Caco-2 (cell line): ENCODE measurements at regions not wholly inside any gene's neighbourhood (a gene's known extent, or its start where the extent isn't known, plus 50 kb on each side); places are given as distances from the start of the nearest gene placed in this dataset.
"Not testable (repeated sequence)": the region's sequence is repeated elsewhere in the genome, so short reads cannot be mapped to it uniquely, and the experiment has no call there.

Experiments
- BruUV-seq: library from RNA; stranded (reverse); fragments of 400-500 nt; replicated peaks from 2 replicates; lab custom pipeline; 2021; lab: Mats Ljungman, UMichigan
- CTCF ChIA-PET: fragments of 300-600 bp; sonication (Branson Sonifier 250); formaldehyde crosslinking; loops from one replicate; lab custom pipeline; 2022; ENCODE audit warnings: antibody characterized with exemption; lab: Charles Lee
- POLR2A ChIA-PET: fragments of 300-600 bp; sonication (Branson Sonifier 250); formaldehyde crosslinking; loops from one replicate; lab custom pipeline; 2022; ENCODE audit warnings: antibody characterized with exemption; lab: Charles Lee
- DNase-seq, 2 experiments: peaks; one replicate each; pipeline versions ENCODE4 v3.0.0 to v3.0.0-alpha.2; 2020 to 2022
- H3K27me3 ChIP-seq: replicated peaks from 2 replicates; pipeline ENCODE4 v1.6.0; 2011; ENCODE audit warnings: low read length; ENCODE audit not compliant: control insufficient read depth, insufficient read depth
- H3K36me3 ChIP-seq: 2 replicates; pipeline ENCODE4 v1.5.1; 2011; ENCODE audit warnings: low read length; ENCODE audit not compliant: control insufficient read depth, insufficient read depth
- H3K4me1 ChIP-seq: fragments of 250-450 bp; sonication (Bioruptor Pico); 2 replicates; pipeline ENCODE4 v1.5.1; 2020; ENCODE audit warnings: mild to moderate bottlenecking
- H3K4me3 ChIP-seq: 2 replicates; pipeline ENCODE4 v1.5.1; 2011; ENCODE audit warnings: low read depth, mild to moderate bottlenecking, control low read depth, low read length
- H3K9me3 ChIP-seq: fragments of 250-450 bp; sonication (Bioruptor Pico); 2 replicates; pipeline ENCODE4 v1.5.1; 2020; ENCODE audit warnings: mild to moderate bottlenecking, moderate library complexity
- H3K27ac Mint-ChIP-seq: one replicate; pipeline ENCODE4 v1.8.0; 2022; ENCODE audit warnings: mixed read lengths; ENCODE audit not compliant: unreplicated experiment
- H3K27me3 Mint-ChIP-seq: one replicate; pipeline ENCODE4 v1.8.0; 2022; ENCODE audit warnings: mixed read lengths; ENCODE audit not compliant: insufficient read depth, unreplicated experiment
- H3K36me3 Mint-ChIP-seq: one replicate; pipeline ENCODE4 v1.8.0; 2022; ENCODE audit warnings: mild to moderate bottlenecking, mixed read lengths; ENCODE audit not compliant: insufficient read depth, unreplicated experiment
- H3K4me1 Mint-ChIP-seq: one replicate; pipeline ENCODE4 v1.8.0; 2022; ENCODE audit warnings: low read depth, mixed read lengths; ENCODE audit not compliant: unreplicated experiment
- H3K4me3 Mint-ChIP-seq: one replicate; pipeline ENCODE4 v1.8.0; 2022; ENCODE audit warnings: mild to moderate bottlenecking, moderate library complexity, mixed read lengths; ENCODE audit not compliant: unreplicated experiment
- H3K9me3 Mint-ChIP-seq: one replicate; pipeline ENCODE4 v1.8.0; 2022; ENCODE audit warnings: mixed read lengths; ENCODE audit not compliant: unreplicated experiment
- intact Hi-C: fragments of 100-400 bp; cut with micrococcal nuclease; formaldehyde crosslinking; loops from one replicate; pipeline ENCODE4 v1.10.0; 2022; ENCODE audit not compliant: unreplicated experiment
- TF ChIP-seq, protein P1 (sequence below), 2 experiments: fragments of 200-600 bp in 1 of 2; IDR thresholded peaks; 1 replicate in 1 of 2; 2 replicates in 1 of 2; pipeline versions ENCODE4 v1.5.1 to v1.8.0; 2011 to 2022; ENCODE audit warnings: antibody characterized with exemption in 1 of 2, control low read depth in 1 of 2, inconsistent platforms in 1 of 2, low read depth in 1 of 2, low read length in 1 of 2, mild to moderate bottlenecking in 1 of 2, moderate library complexity in 1 of 2; ENCODE audit not compliant: insufficient read depth in 1 of 2, severe bottlenecking in 1 of 2, unreplicated experiment in 1 of 2

DNA sequence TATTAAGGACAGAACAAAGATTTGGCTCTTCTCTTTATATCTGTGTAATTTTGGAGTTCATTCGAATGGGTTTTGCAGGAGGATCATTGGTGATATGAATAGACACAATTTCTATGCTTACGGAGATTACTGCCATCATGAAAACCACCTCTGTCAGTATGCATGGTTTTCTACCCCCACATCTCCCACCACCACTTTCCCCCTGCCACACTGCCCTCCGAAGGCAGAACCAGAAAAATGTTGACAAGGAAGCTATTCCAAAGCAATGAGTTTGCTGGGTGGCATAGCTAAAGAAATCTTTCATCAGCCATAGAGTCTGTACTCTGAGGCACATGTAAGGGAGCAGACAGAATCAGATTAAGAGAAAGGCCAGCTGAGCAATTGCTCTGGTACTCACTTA, 567.3 kb upstream of the ACTRT1 start:
- no peaks in the 10 kb centered on the region for H3K36me3 Mint-ChIP-seq
- TF ChIP-seq, protein P1, sequence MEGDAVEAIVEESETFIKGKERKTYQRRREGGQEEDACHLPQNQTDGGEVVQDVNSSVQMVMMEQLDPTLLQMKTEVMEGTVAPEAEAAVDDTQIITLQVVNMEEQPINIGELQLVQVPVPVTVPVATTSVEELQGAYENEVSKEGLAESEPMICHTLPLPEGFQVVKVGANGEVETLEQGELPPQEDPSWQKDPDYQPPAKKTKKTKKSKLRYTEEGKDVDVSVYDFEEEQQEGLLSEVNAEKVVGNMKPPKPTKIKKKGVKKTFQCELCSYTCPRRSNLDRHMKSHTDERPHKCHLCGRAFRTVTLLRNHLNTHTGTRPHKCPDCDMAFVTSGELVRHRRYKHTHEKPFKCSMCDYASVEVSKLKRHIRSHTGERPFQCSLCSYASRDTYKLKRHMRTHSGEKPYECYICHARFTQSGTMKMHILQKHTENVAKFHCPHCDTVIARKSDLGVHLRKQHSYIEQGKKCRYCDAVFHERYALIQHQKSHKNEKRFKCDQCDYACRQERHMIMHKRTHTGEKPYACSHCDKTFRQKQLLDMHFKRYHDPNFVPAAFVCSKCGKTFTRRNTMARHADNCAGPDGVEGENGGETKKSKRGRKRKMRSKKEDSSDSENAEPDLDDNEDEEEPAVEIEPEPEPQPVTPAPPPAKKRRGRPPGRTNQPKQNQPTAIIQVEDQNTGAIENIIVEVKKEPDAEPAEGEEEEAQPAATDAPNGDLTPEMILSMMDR (IDR thresholded peaks at IDR 0.05; ENCODE audit: insufficient read depth in 1 of 2, low read depth in 1 of 2, low read length in 1 of 2, severe bottlenecking in 1 of 2, unreplicated experiment in 1 of 2): no peak
- intact Hi-C loops: no loop called here
- H3K27ac Mint-ChIP-seq: no peak overlapping the region
- Histone ChIP-seq H3K4me1 (no peaks in the 10 kb centered on the region), H3K4me3 (no peak overlapping the region), H3K36me3 (no peaks in the 10 kb centered on the region), H3K27me3 (no peaks in the 10 kb centered on the region), H3K9me3 (no peaks in the 10 kb centered on the region)
- ChIA-PET POLR2A (no interaction called here), CTCF (no interaction called here)
- no peaks in the 10 kb centered on the region for H3K4me1 Mint-ChIP-seq
- H3K9me3 Mint-ChIP-seq: no peaks in the 10 kb centered on the region
- no TSS peak for BruUV-seq
- H3K27me3 Mint-ChIP-seq: no peaks in the 10 kb centered on the region
- no peak for DNase-seq
- no peak overlapping the region for H3K4me3 Mint-ChIP-seq

DNA sequence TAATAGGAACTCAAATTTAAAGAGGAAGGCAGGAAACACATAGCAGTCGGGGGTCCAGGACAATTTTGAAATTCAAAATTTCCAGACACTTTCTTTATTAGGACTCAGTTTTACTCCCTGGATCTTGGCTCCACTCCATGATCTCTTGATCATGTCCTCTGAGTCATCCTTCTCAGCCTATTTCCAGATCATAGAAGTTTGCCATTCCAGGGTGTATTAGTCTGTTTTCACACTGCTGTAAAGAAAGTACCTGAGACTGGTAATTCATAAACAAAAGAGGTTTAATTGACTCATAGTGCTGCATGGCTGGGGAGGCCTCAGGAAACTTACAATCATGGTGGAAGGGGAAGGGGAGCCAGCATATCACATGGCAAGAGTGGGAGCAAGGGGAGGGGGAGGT, 564.7 kb upstream of the ACTRT1 start:
- H3K36me3 Mint-ChIP-seq: no peaks in the 10 kb centered on the region
- H3K27ac Mint-ChIP-seq: no peak overlapping the region
- TF ChIP-seq, protein P1 (IDR thresholded peaks at IDR 0.05; ENCODE audit: insufficient read depth in 1 of 2, low read depth in 1 of 2, low read length in 1 of 2, severe bottlenecking in 1 of 2, unreplicated experiment in 1 of 2): no peak
- no peaks in the 10 kb centered on the region for H3K27me3 Mint-ChIP-seq
- DNase-seq: no peak
- CTCF ChIA-PET: no interaction called here
- POLR2A ChIA-PET: no interaction called here
- H3K4me1 Mint-ChIP-seq: no peaks in the 10 kb centered on the region
- no TSS peak for BruUV-seq
- Histone ChIP-seq H3K4me3 (no peak overlapping the region), H3K4me1 (no peaks in the 10 kb centered on the region), H3K36me3 (no peaks in the 10 kb centered on the region), H3K27me3 (no peaks in the 10 kb centered on the region), H3K9me3 (no peaks in the 10 kb centered on the region)
- intact Hi-C loops: no loop called here
- no peak overlapping the region for H3K4me3 Mint-ChIP-seq
- no peaks in the 10 kb centered on the region for H3K9me3 Mint-ChIP-seq

DNA sequence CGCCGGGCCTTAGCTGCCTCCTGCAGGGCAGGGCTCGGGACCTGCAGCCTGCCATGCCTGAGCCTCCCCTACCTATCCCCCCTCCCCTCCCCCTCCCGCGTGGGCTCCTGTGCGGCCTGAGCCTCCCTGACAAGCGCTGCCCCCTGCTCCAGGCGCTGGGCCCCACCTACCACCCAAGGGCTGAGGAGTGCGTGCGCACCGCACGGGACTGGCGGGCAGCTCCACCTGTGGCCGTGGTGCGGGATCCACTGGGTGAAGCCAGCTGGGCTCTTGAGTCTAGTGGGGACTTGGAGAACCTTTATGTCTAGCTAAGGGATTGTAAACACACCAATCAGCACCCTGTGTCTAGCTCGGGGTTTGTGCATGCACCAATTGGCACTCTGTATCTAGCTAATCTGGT, 554.6 kb upstream of the ACTRT1 start:
- DNase-seq, H3K9me3 Mint-ChIP-seq, BruUV-seq, CTCF ChIA-PET, H3K4me1 ChIP-seq, H3K4me3 Mint-ChIP-seq, H3K36me3 Mint-ChIP-seq, H3K27ac Mint-ChIP-seq, H3K4me1 Mint-ChIP-seq, H3K27me3 ChIP-seq, H3K36me3 ChIP-seq, intact Hi-C loops, H3K9me3 ChIP-seq, H3K4me3 ChIP-seq, H3K27me3 Mint-ChIP-seq, POLR2A ChIA-PET: not testable (repeated sequence)

DNA sequence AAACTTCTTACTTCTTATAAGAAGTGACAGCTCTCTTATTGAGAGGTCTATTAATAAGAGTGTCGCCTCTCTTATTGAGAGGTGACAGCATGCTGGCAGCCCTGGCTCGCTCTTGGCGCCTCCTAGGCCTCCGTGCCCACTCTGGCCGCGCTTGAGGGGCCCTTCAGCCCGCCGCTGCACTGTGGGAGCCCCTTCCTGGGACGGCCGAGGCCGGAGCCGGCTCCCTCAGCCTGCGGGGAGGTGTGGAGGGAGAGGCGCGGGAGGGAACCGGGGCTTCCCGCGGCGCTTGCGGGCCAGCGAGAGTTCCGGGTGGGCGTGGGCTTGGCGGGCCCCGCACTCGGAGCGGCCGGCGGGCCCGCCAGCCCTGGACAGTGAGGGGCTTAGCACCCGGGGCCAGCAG, 554.2 kb upstream of the ACTRT1 start:
- intact Hi-C loops, H3K27me3 Mint-ChIP-seq, H3K9me3 Mint-ChIP-seq, H3K4me1 Mint-ChIP-seq, H3K4me3 ChIP-seq, H3K4me1 ChIP-seq, BruUV-seq, H3K27ac Mint-ChIP-seq, DNase-seq, H3K9me3 ChIP-seq, H3K36me3 Mint-ChIP-seq, H3K4me3 Mint-ChIP-seq, H3K36me3 ChIP-seq, H3K27me3 ChIP-seq, POLR2A ChIA-PET, CTCF ChIA-PET: not testable (repeated sequence)
